PFSK-1 (cell line): ENCODE measurements at regions not wholly inside any gene's neighbourhood (a gene's known extent, or its start where the extent isn't known, plus 50 kb on each side); places are given as distances from the start of the nearest gene placed in this dataset.

Source experiments
- FOXP2 ChIP-seq: optimal IDR thresholded peaks from 2 replicates; pipeline ENCODE3; 2011; ENCODE audit warnings: borderline replicate concordance, control low read depth, inconsistent platforms; ENCODE audit not compliant: insufficient read depth; ENCODE audit errors: extremely low read length, extremely low read depth
- POLR2AphosphoS5 ChIP-seq: IDR thresholded peaks from 2 replicates; pipeline ENCODE4 v1.6.1; 2012; ENCODE audit warnings: low read depth, mild to moderate bottlenecking, control low read depth, low read length, moderate library complexity
- SIN3A ChIP-seq: IDR thresholded peaks from 2 replicates; pipeline ENCODE4 v1.6.1; 2012; ENCODE audit warnings: mild to moderate bottlenecking, low read length, moderate library complexity, borderline replicate concordance; ENCODE audit not compliant: insufficient read depth
- TAF1 ChIP-seq: IDR thresholded peaks from 2 replicates; pipeline ENCODE4 v1.6.1; 2012; ENCODE audit warnings: low read length, control low read depth, borderline replicate concordance; ENCODE audit not compliant: insufficient read depth
- TF ChIP-seq, protein P1 (sequence below), 2 experiments: IDR thresholded peaks; 2 replicates each; pipeline versions ENCODE4 v1.6.1 to v1.8.0; 2011 to 2012; ENCODE audit warnings: low read depth in 2 of 2, low read length in 2 of 2, control low read depth in 1 of 2, inconsistent platforms in 1 of 2, mild to moderate bottlenecking in 1 of 2, moderate library complexity in 1 of 2; ENCODE audit not compliant: insufficient read depth in 1 of 2

DNA sequence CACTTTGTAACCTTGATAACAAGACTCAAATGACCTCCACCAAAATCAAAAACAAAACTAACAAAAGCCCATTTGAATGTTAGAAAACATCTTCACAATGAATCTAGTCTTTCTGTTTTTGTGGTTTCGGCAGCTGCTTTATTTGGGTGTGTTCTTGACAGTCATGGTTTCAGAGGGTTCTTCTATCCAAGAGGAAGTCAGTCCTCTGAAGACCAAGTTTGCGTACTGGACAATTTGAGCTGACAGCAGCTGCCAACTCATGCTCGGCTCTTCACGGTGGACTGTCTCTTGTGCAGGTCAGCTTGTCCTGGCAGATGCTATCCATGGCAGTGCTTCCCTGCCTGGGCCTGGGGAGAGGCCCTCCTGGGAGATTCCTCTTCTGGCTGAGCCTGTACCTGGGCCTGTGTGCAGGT, 91.0 kb downstream of the TMEM17 start:
- no peak for TF ChIP-seq POLR2AphosphoS5
- no peak for TF ChIP-seq FOXP2
- TF ChIP-seq TAF1 = no peak
- no peak for TF ChIP-seq SIN3A

DNA sequence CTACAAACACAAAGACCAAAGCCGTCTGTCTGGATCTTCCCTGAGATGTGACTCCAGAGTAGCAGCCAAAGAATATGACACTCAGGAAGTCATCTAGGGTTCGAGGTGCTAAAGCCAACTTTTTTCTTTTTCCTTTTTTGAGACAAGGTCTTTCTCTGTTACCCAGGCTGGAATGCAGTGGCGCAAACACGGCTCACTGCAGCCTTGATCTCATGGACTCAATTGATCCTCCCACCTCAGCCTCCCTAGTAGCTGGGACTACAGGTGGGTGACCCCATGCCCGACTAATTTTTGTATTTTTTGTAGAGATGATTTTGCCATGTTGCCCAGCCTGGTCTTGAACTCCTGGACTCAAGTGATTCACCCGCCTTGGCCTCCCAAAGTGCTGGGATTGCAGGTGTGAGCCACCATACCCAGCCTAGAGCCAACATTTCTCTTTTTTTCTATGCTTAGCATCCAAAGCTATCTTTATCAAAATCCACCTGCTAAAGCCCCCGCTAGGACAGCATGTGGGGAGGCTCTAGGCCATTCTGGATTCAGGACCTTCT, 92.8 kb downstream of the TMEM17 start:
- no peak for TF ChIP-seq POLR2AphosphoS5
- TF ChIP-seq SIN3A = no peak
- TF ChIP-seq TAF1 = no peak
- no peak for TF ChIP-seq FOXP2
- TF ChIP-seq, protein P1, sequence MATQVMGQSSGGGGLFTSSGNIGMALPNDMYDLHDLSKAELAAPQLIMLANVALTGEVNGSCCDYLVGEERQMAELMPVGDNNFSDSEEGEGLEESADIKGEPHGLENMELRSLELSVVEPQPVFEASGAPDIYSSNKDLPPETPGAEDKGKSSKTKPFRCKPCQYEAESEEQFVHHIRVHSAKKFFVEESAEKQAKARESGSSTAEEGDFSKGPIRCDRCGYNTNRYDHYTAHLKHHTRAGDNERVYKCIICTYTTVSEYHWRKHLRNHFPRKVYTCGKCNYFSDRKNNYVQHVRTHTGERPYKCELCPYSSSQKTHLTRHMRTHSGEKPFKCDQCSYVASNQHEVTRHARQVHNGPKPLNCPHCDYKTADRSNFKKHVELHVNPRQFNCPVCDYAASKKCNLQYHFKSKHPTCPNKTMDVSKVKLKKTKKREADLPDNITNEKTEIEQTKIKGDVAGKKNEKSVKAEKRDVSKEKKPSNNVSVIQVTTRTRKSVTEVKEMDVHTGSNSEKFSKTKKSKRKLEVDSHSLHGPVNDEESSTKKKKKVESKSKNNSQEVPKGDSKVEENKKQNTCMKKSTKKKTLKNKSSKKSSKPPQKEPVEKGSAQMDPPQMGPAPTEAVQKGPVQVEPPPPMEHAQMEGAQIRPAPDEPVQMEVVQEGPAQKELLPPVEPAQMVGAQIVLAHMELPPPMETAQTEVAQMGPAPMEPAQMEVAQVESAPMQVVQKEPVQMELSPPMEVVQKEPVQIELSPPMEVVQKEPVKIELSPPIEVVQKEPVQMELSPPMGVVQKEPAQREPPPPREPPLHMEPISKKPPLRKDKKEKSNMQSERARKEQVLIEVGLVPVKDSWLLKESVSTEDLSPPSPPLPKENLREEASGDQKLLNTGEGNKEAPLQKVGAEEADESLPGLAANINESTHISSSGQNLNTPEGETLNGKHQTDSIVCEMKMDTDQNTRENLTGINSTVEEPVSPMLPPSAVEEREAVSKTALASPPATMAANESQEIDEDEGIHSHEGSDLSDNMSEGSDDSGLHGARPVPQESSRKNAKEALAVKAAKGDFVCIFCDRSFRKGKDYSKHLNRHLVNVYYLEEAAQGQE (IDR thresholded peaks at IDR 0.05; ENCODE audit: insufficient read depth in 1 of 2, low read depth in 2 of 2, low read length in 2 of 2) = no peak

DNA sequence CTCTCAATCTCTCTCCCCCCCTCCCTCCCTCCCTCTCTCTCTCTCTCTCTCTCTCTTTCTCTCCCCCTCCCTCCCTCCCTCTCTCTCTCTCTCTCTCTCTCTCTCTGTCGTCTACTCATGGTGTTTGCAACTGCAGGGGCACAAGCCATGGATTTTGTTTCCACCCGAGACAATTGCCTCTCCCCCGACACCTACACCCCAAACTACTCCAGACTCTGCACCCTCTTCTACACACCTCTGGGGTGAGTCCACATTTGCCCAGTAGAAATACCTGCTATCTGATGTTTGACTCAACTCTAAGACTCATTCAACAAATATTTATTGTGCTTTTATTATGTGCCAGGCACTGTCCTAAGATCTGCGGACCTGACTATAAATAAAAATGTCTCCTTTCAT, 93.7 kb downstream of the TMEM17 start:
- TF ChIP-seq SIN3A (no peak), FOXP2 (no peak)
- TF ChIP-seq, protein P1 (IDR thresholded peaks at IDR 0.05; ENCODE audit: insufficient read depth in 1 of 2, low read depth in 2 of 2, low read length in 2 of 2) = no peak

DNA sequence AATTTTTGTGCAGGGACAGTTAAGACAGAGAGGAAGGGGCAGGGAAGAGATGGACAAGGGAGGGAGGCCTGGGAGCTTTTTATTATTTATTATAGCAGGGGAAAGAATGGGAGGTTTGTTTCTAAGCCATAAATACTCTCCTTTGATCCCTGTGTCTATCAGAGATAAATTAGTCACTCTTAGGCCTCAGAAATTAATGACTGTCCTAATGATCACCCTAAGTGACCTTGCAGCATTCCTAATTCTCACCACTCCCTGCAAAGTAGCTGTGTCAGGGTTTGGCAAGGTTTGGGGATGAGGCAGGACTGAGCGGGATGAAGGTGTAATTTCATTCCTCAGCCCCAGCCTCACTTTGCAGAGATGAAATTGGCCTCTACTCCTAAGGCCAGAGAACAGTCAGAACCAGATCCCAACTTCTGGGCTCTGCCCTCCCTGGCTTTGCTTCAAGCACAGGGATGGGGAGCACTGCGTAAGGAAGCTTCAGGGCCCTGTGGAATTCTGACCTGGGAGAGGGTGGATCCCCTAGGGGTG, 95.0 kb downstream of the TMEM17 start:
- TF ChIP-seq SIN3A (no peak), TAF1 (no peak), FOXP2 (no peak), POLR2AphosphoS5 (no peak)
- TF ChIP-seq, protein P1 (IDR thresholded peaks at IDR 0.05; ENCODE audit: insufficient read depth in 1 of 2, low read depth in 2 of 2, low read length in 2 of 2) = no peak

DNA sequence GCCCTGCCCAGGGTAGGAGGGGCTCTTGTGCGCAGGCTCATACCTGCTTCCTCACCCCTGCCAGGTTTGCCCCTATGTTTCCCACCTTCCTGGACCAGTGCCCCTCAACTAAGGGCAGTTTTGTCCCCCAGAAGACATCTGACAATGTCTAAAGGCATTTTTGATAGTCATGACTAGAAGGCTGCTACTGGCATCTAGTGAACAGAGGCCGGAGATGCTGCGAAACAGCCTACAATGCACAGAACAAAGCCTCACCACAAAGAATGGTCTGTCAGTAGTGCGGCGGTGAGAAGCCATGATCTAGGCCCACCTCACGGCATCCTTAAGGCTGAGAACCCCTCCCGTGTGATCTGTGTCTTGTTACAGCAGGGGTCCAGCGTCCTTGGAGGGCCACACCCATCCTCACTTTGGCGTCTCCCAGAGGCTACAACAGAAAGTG, 96.0 kb downstream of the TMEM17 start:
- TF ChIP-seq POLR2AphosphoS5 = no peak
- TF ChIP-seq, protein P1 (IDR thresholded peaks at IDR 0.05; ENCODE audit: insufficient read depth in 1 of 2, low read depth in 2 of 2, low read length in 2 of 2) = no peak
- no peak for TF ChIP-seq FOXP2
- TF ChIP-seq SIN3A = no peak
- no peak for TF ChIP-seq TAF1
